ENCODE measurements at regions not wholly inside any gene's neighbourhood (a gene's known extent, or its start where the extent isn't known, plus 50 kb on each side); places are given as distances from the start of the nearest gene placed in this dataset.

DNA sequence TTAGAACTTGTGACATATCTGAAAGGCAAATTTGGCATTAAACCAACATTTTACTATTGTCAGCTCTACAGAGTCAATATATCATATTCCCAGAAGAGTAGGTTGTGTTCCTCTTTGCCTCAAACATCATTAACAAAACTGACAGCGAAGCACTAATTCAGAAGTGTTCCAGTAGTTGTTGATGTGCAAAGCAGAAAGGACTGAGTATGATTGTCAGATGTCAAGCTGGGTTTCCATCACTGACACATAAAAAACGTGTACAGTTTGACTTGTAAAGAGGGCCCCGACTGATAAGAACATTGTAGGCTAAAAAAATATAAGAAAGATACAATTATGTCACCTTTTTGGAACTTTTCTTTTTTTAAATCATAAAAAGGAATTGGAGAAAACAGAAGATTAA lies 101.5 kb upstream of the ZNF608 start:
- Histone ChIP-seq H4K20me1 (ENCODE audit: low read length) (no peaks in the 10 kb centered on the region), H3F3A (ENCODE audit: low read length, unreplicated experiment) (no peaks in the 10 kb centered on the region), H3K9me3 (ENCODE audit: low read length) (no peaks in the 10 kb centered on the region), H3K36me3 (ENCODE audit: low read depth, low read length) (no peaks in the 10 kb centered on the region), H3K4me2 (ENCODE audit: low read length) (no peak overlapping the region), H2AFZ (ENCODE audit: low read length) (no peak overlapping the region), H3K4me1 (ENCODE audit: insufficient read depth, low read length) (no peaks in the 10 kb centered on the region), H3K4me3 (ENCODE audit: low read length) (no peak overlapping the region), H3K9ac (ENCODE audit: low read length) (no peak overlapping the region), H3K9me2 (replicated peaks; ENCODE audit: low read length) (no peaks in the 10 kb centered on the region), H3K27ac (ENCODE audit: low read length) (no peak overlapping the region), H3K79me2 (ENCODE audit: low read length) (no peaks in the 10 kb centered on the region), H3K27me3 (ENCODE audit: low read length) (no peaks in the 10 kb centered on the region)
- ATAC-seq (no peak), DNase-seq (no peak)
- TF ChIP-seq EZH2phosphoT487 (IDR thresholded peaks at IDR 0.05; ENCODE audit: borderline replicate concordance, low read length) (no peak), EZH2 (IDR thresholded peaks at IDR 0.05; ENCODE audit: low read length, unreplicated experiment) (no peak)
- TF ChIP-seq, protein P1, sequence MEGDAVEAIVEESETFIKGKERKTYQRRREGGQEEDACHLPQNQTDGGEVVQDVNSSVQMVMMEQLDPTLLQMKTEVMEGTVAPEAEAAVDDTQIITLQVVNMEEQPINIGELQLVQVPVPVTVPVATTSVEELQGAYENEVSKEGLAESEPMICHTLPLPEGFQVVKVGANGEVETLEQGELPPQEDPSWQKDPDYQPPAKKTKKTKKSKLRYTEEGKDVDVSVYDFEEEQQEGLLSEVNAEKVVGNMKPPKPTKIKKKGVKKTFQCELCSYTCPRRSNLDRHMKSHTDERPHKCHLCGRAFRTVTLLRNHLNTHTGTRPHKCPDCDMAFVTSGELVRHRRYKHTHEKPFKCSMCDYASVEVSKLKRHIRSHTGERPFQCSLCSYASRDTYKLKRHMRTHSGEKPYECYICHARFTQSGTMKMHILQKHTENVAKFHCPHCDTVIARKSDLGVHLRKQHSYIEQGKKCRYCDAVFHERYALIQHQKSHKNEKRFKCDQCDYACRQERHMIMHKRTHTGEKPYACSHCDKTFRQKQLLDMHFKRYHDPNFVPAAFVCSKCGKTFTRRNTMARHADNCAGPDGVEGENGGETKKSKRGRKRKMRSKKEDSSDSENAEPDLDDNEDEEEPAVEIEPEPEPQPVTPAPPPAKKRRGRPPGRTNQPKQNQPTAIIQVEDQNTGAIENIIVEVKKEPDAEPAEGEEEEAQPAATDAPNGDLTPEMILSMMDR (conservative IDR thresholded peaks at IDR 0.05; ENCODE audit: low read depth, low read length): no peak
- no TSS peak for BruUV-seq (replicated peaks)
- intact Hi-C loops (cut with micrococcal nuclease): no loop called here
- ChIA-PET CTCF (no interaction called here), POLR2A (ENCODE audit: unreplicated experiment) (no interaction called here)

DNA sequence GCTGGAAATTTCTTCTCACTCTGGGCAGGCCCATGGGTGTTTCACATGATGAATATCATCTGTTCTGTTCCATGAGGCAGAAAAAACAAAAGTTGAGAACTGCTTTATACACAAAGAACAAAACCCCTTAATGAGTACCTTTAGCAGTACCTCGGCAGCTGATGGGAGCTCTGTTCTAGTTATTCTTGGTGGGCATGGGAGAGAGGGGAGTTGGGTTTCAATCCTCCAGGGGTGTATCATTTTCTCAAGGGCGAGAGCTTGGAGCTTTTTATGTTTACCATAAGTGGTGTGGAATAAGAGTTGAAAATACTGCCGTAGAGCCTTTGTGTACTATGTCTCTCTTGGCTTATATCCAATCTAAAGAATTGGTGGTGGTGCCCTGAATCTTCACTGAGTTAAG lies 103.3 kb upstream of the ZNF608 start:
- H3K4me3 ChIP-seq (ENCODE audit: low read length): no peak overlapping the region
- H3K27me3 ChIP-seq (ENCODE audit: low read length): no peaks in the 10 kb centered on the region
- H2AFZ ChIP-seq (ENCODE audit: low read length): no peak overlapping the region
- no peak overlapping the region for H3K4me2 ChIP-seq (ENCODE audit: low read length)
- ChIA-PET CTCF (no interaction called here), POLR2A (ENCODE audit: unreplicated experiment) (no interaction called here)
- H3K9me2 ChIP-seq (replicated peaks; ENCODE audit: low read length): no peaks in the 10 kb centered on the region
- intact Hi-C loops (cut with micrococcal nuclease): no loop called here
- no peak for TF ChIP-seq EZH2 (IDR thresholded peaks at IDR 0.05; ENCODE audit: low read length, unreplicated experiment)
- TF ChIP-seq, protein P1 (conservative IDR thresholded peaks at IDR 0.05; ENCODE audit: low read depth, low read length): no peak
- no peak for TF ChIP-seq EZH2phosphoT487 (IDR thresholded peaks at IDR 0.05; ENCODE audit: borderline replicate concordance, low read length)
- BruUV-seq (replicated peaks): no TSS peak
- H3K9me3 ChIP-seq (ENCODE audit: low read length): no peaks in the 10 kb centered on the region
- no peaks in the 10 kb centered on the region for H4K20me1 ChIP-seq (ENCODE audit: low read length)
- no peaks in the 10 kb centered on the region for H3K36me3 ChIP-seq (ENCODE audit: low read depth, low read length)
- H3K4me1 ChIP-seq (ENCODE audit: insufficient read depth, low read length): no peaks in the 10 kb centered on the region
- no peak for ATAC-seq
- no peak overlapping the region for H3K9ac ChIP-seq (ENCODE audit: low read length)
- no peak for DNase-seq
- no peaks in the 10 kb centered on the region for H3K79me2 ChIP-seq (ENCODE audit: low read length)
- no peaks in the 10 kb centered on the region for H3F3A ChIP-seq (ENCODE audit: low read length, unreplicated experiment)
- no peak overlapping the region for H3K27ac ChIP-seq (ENCODE audit: low read length)

DNA sequence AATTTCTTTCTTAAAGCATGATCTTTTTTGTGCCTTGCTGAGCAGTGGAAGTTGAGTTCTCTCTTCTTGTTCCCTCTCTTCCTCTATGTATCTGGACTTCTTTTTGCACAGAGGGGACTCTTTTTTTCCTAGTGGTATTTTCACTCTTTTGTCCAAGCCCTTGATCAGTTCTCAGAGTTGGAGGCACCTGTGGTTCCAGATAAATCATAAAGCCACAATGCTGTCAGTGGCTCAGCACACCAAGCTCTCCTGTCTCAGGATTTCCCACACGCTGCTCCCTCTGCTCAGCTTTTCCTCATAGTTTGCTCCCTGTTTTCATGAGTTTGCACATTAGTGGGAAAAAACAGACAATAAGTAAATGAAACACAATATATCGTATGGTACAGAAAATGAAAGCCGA lies 110.3 kb upstream of the ZNF608 start:
- H3K79me2 ChIP-seq (ENCODE audit: low read length): no peaks in the 10 kb centered on the region
- H3K36me3 ChIP-seq (ENCODE audit: low read depth, low read length): no peaks in the 10 kb centered on the region
- no peaks in the 10 kb centered on the region for H3F3A ChIP-seq (ENCODE audit: low read length, unreplicated experiment)
- no peak for DNase-seq
- no peaks in the 10 kb centered on the region for H4K20me1 ChIP-seq (ENCODE audit: low read length)
- H3K4me2 ChIP-seq (ENCODE audit: low read length): no peak overlapping the region
- no peak overlapping the region for H3K9ac ChIP-seq (ENCODE audit: low read length)
- no peaks in the 10 kb centered on the region for H3K9me3 ChIP-seq (ENCODE audit: low read length)
- CTCF ChIA-PET: no interaction called here
- no peaks in the 10 kb centered on the region for H3K27me3 ChIP-seq (ENCODE audit: low read length)
- intact Hi-C loops (cut with micrococcal nuclease): no loop called here
- H3K4me3 ChIP-seq (ENCODE audit: low read length): no peak overlapping the region
- no peaks in the 10 kb centered on the region for H3K9me2 ChIP-seq (replicated peaks; ENCODE audit: low read length)
- H2AFZ ChIP-seq (ENCODE audit: low read length): no peak overlapping the region
- POLR2A ChIA-PET (ENCODE audit: unreplicated experiment): no interaction called here
- no peak for TF ChIP-seq EZH2phosphoT487 (IDR thresholded peaks at IDR 0.05; ENCODE audit: borderline replicate concordance, low read length)
- no TSS peak for BruUV-seq (replicated peaks)
- ATAC-seq: no peak
- H3K4me1 ChIP-seq (ENCODE audit: insufficient read depth, low read length): no peaks in the 10 kb centered on the region
- no peak overlapping the region for H3K27ac ChIP-seq (ENCODE audit: low read length)
